Retina (tissue), 1 donor: ENCODE measurements at regions not wholly inside any gene's neighbourhood (a gene's known extent, or its start where the extent isn't known, plus 50 kb on each side); places are given as distances from the start of the nearest gene placed in this dataset.
"Not testable (repeated sequence)": the region's sequence is repeated elsewhere in the genome, so short reads cannot be mapped to it uniquely, and the experiment has no call there.

Experiments
- DNase-seq: peaks from one replicate; pipeline ENCODE4 v3.0.0-alpha.2; 2016

GRCh38 chr6:150456466-150456865 lies 87.7 kb downstream of the IYD start:
- DNase-seq, result no peak

GRCh38 chr6:150456902-150457643 lies 88.3 kb downstream of the IYD start:
- no peak for DNase-seq

- DNase-seq, result no peak
Observed at GRCh38 chr6:150458579-150458978, 89.8 kb downstream of the IYD start.

- DNase-seq, result no peak
Observed at GRCh38 chr6:150463852-150464251, 95.0 kb downstream of the IYD start.

GRCh38 chr6:150464966-150465365 lies 96.2 kb downstream of the IYD start:
- DNase-seq, result no peak

GRCh38 chr6:150465610-150466009 lies 96.8 kb downstream of the IYD start:
- no peak for DNase-seq

- no peak for DNase-seq
Observed at GRCh38 chr6:150466196-150466595, 97.4 kb downstream of the IYD start.

GRCh38 chr6:150470131-150470530 lies 101.3 kb downstream of the IYD start:
- DNase-seq, result no peak

- DNase-seq, result no peak
Observed at GRCh38 chr6:150470960-150471665, 102.3 kb downstream of the IYD start.

- DNase-seq, result no peak
Observed at GRCh38 chr6:150478656-150479545, 110.1 kb downstream of the IYD start.

- DNase-seq, result no peak
Observed at GRCh38 chr6:150482883-150483409, 114.1 kb downstream of the IYD start.

- no peak for DNase-seq
Observed at GRCh38 chr6:150485161-150485958, 114.3 kb upstream of the PLEKHG1 start.

GRCh38 chr6:150486048-150486447 lies 113.6 kb upstream of the PLEKHG1 start:
- no peak for DNase-seq

GRCh38 chr6:150490586-150490985 lies 109.1 kb upstream of the PLEKHG1 start:
- DNase-seq, result no peak

- no peak for DNase-seq
Observed at GRCh38 chr6:150491131-150491810, 108.4 kb upstream of the PLEKHG1 start.

GRCh38 chr6:150491811-150492172 lies 107.9 kb upstream of the PLEKHG1 start:
- no peak for DNase-seq

GRCh38 chr6:150492507-150492906 lies 107.2 kb upstream of the PLEKHG1 start:
- no peak for DNase-seq

- no peak for DNase-seq
Observed at GRCh38 chr6:150492941-150493340, 106.7 kb upstream of the PLEKHG1 start.

- DNase-seq, result not testable (repeated sequence)
Observed at GRCh38 chr6:150493552-150493951, 106.1 kb upstream of the PLEKHG1 start.

GRCh38 chr6:150494241-150494640 lies 105.4 kb upstream of the PLEKHG1 start:
- no peak for DNase-seq

- no peak for DNase-seq
Observed at GRCh38 chr6:150495126-150495525, 104.6 kb upstream of the PLEKHG1 start.

GRCh38 chr6:150496629-150497028 lies 103.1 kb upstream of the PLEKHG1 start:
- no peak for DNase-seq
